Chondrocyte (in vitro differentiated cells): ENCODE measurements at regions not wholly inside any gene's neighbourhood (a gene's known extent, or its start where the extent isn't known, plus 50 kb on each side); places are given as distances from the start of the nearest gene placed in this dataset.
"Not testable (repeated sequence)": the region's sequence is repeated elsewhere in the genome, so short reads cannot be mapped to it uniquely, and the experiment has no call there.

Experiments
- DNase-seq: peaks from one replicate; pipeline ENCODE4 v3.0.0; 2021; ENCODE audit warnings: mixed read lengths, low spot score
- H3K27ac Mint-ChIP-seq: one replicate; pipeline ENCODE4 v1.8.0; 2021; ENCODE audit warnings: mild to moderate bottlenecking, moderate library complexity, mixed read lengths; ENCODE audit not compliant: unreplicated experiment
- H3K27me3 Mint-ChIP-seq: 2 replicates; pipeline ENCODE4 v1.8.0; 2021; ENCODE audit warnings: low read depth, mixed read lengths
- H3K36me3 Mint-ChIP-seq: 2 replicates; pipeline ENCODE4 v1.8.0; 2021; ENCODE audit warnings: low read depth, mixed read lengths
- H3K4me1 Mint-ChIP-seq: 2 replicates; pipeline ENCODE4 v1.8.0; 2021; ENCODE audit warnings: low read depth, mild to moderate bottlenecking, mixed read lengths
- H3K4me3 Mint-ChIP-seq: one replicate; pipeline ENCODE4 v1.8.0; 2021; ENCODE audit warnings: mild to moderate bottlenecking, moderate library complexity, mixed read lengths; ENCODE audit not compliant: unreplicated experiment
- H3K9me3 Mint-ChIP-seq: 2 replicates; pipeline ENCODE4 v1.8.0; 2021; ENCODE audit warnings: low read depth, mixed read lengths
- CTCF ChIP-seq: fragments of 200-600 bp; sonication (generic); IDR thresholded peaks from 2 replicates; pipeline ENCODE4 v1.5.0; 2021; ENCODE audit warnings: antibody characterized with exemption, mild to moderate bottlenecking, moderate library complexity

GRCh38 chr1:89436856-89437255 is 73.0 kb downstream of the GBP6 start:
- H3K27ac Mint-ChIP-seq, result no peak overlapping the region
- no peak for TF ChIP-seq CTCF
- no peaks in the 10 kb centered on the region for H3K36me3 Mint-ChIP-seq
- peaks cover 5% of the 10 kb centered on the region for H3K27me3 Mint-ChIP-seq
- H3K9me3 Mint-ChIP-seq, result peaks cover 20% of the 10 kb centered on the region
- no peaks in the 10 kb centered on the region for H3K4me1 Mint-ChIP-seq
- no peak for DNase-seq
- H3K4me3 Mint-ChIP-seq, result no peak overlapping the region

- H3K4me3 Mint-ChIP-seq, H3K27ac Mint-ChIP-seq, H3K4me1 Mint-ChIP-seq, H3K27me3 Mint-ChIP-seq, DNase-seq, H3K36me3 Mint-ChIP-seq: not testable (repeated sequence)
- peaks cover 21% of the 10 kb centered on the region for H3K9me3 Mint-ChIP-seq
Observed at GRCh38 chr1:89438301-89438700, 74.4 kb downstream of the GBP6 start.

- Mint-ChIP-seq H3K9me3 (peaks cover 21% of the 10 kb centered on the region), H3K4me3 (no peak overlapping the region), H3K27ac (no peak overlapping the region), H3K27me3 (peaks cover 9% of the 10 kb centered on the region), H3K36me3 (no peaks in the 10 kb centered on the region), H3K4me1 (no peaks in the 10 kb centered on the region)
- DNase-seq, result no peak
- TF ChIP-seq CTCF, result no peak
Observed at GRCh38 chr1:89440911-89441310, 77.1 kb downstream of the GBP6 start.

GRCh38 chr1:89444791-89445190 is 79.8 kb upstream of the LRRC8B start:
- no peak for TF ChIP-seq CTCF
- H3K4me1 Mint-ChIP-seq, result no peaks in the 10 kb centered on the region
- no peaks in the 10 kb centered on the region for H3K36me3 Mint-ChIP-seq
- H3K9me3 Mint-ChIP-seq, result peaks cover 11% of the 10 kb centered on the region
- H3K4me3 Mint-ChIP-seq, result no peak overlapping the region
- peaks cover 22% of the 10 kb centered on the region for H3K27me3 Mint-ChIP-seq
- H3K27ac Mint-ChIP-seq, result no peak overlapping the region
- no peak for DNase-seq

GRCh38 chr1:89451011-89451410 is 73.6 kb upstream of the LRRC8B start:
- Mint-ChIP-seq H3K4me1 (no peaks in the 10 kb centered on the region), H3K9me3 (peaks cover 5% of the 10 kb centered on the region), H3K27ac (no peak overlapping the region), H3K27me3 (peaks cover 23% of the 10 kb centered on the region), H3K4me3 (no peak overlapping the region), H3K36me3 (no peaks in the 10 kb centered on the region)
- no peak for DNase-seq
- no peak for TF ChIP-seq CTCF

- no peak overlapping the region for H3K4me3 Mint-ChIP-seq
- no peaks in the 10 kb centered on the region for H3K4me1 Mint-ChIP-seq
- H3K36me3 Mint-ChIP-seq, result no peaks in the 10 kb centered on the region
- H3K27me3 Mint-ChIP-seq, result peaks cover 30% of the 10 kb centered on the region
- TF ChIP-seq CTCF, result no peak
- H3K27ac Mint-ChIP-seq, result no peak overlapping the region
- DNase-seq, result no peak
- H3K9me3 Mint-ChIP-seq, result peaks cover 5% of the 10 kb centered on the region
Observed at GRCh38 chr1:89453123-89453972, 71.3 kb upstream of the LRRC8B start.
